AG04450 (cell line): ENCODE measurements at regions not wholly inside any gene's neighbourhood (a gene's known extent, or its start where the extent isn't known, plus 50 kb on each side); places are given as distances from the start of the nearest gene placed in this dataset.

Experiments used
- CTCF ChIA-PET: fragments of 300-600, 350-600 bp; formaldehyde crosslinking; extraction: SDS; loops from one replicate; lab custom pipeline; 2022; ENCODE audit warnings: antibody characterized with exemption, inconsistent platforms; lab: Charles Lee
- POLR2A ChIA-PET: fragments of 350-600 bp; formaldehyde crosslinking; extraction: SDS; loops from one replicate; lab custom pipeline; 2021; ENCODE audit warnings: antibody characterized with exemption, inconsistent platforms; lab: Yijun Ruan, JAX
- DNase-seq: peaks from one replicate; pipeline ENCODE4 v3.0.0-alpha.2; 2011; ENCODE audit warnings: low read depth, low spot score
- H3K27ac ChIP-seq: one replicate; pipeline ENCODE4 v1.5.1; 2012; ENCODE audit warnings: low read depth, low read length, control low read depth
- H3K27me3 ChIP-seq: one replicate; pipeline ENCODE4 v1.6.0; 2012; ENCODE audit warnings: low read length; ENCODE audit not compliant: control insufficient read depth, insufficient read depth
- H3K4me3 ChIP-seq: 2 replicates; pipeline ENCODE4 v1.5.1; 2011; ENCODE audit warnings: mild to moderate bottlenecking, low read depth, low read length, control low read depth
- H3K9me3 ChIP-seq: 2 replicates; pipeline ENCODE4 v1.5.1; 2012; ENCODE audit warnings: low read length; ENCODE audit not compliant: control insufficient read depth, insufficient read depth
- CTCF ChIP-seq: IDR thresholded peaks from 2 replicates; pipeline ENCODE4 v1.5.1; 2011; ENCODE audit warnings: low read depth, low read length, control low read depth, inconsistent platforms

GRCh38 chr21:38997051-38997842, 186.0 kb downstream of the PSMG1 start:
- Histone ChIP-seq H3K27ac (no peak overlapping the region), H3K9me3 (no peaks in the 10 kb centered on the region), H3K27me3 (no peaks in the 10 kb centered on the region), H3K4me3 (no peak overlapping the region)
- no peak for TF ChIP-seq CTCF
- ChIA-PET CTCF (no interaction called here), POLR2A (no interaction called here)
- DNase-seq: no peak

- no peaks in the 10 kb centered on the region for H3K9me3 ChIP-seq
- no peak for TF ChIP-seq CTCF
- POLR2A ChIA-PET: no interaction called here
- H3K4me3 ChIP-seq: no peak overlapping the region
- no peak overlapping the region for H3K27ac ChIP-seq
- H3K27me3 ChIP-seq: no peaks in the 10 kb centered on the region
- no peak for DNase-seq
- CTCF ChIA-PET: no interaction called here
Observed at GRCh38 chr21:38996355-38996754, 186.9 kb downstream of the PSMG1 start.

GRCh38 chr21:38995731-38996130, 187.5 kb downstream of the PSMG1 start:
- TF ChIP-seq CTCF: no peak
- POLR2A ChIA-PET: no interaction called here
- CTCF ChIA-PET: no interaction called here
- Histone ChIP-seq H3K27me3 (no peaks in the 10 kb centered on the region), H3K9me3 (no peaks in the 10 kb centered on the region), H3K4me3 (no peak overlapping the region), H3K27ac (no peak overlapping the region)
- DNase-seq: no peak

- ChIA-PET POLR2A (no interaction called here), CTCF (no interaction called here)
- Histone ChIP-seq H3K9me3 (no peaks in the 10 kb centered on the region), H3K27me3 (no peaks in the 10 kb centered on the region), H3K4me3 (no peak overlapping the region), H3K27ac (no peak overlapping the region)
- TF ChIP-seq CTCF: no peak
- DNase-seq: no peak
Observed at GRCh38 chr21:38995071-38995669, 188.1 kb downstream of the PSMG1 start.

- peak overlapping the region; percentile 31 for H3K27ac ChIP-seq
- POLR2A ChIA-PET: interaction anchor here (0.7 to 1.2 kb wide), 2 partner anchors 9 to 78 kb away, joined by 3 to 4 read pairs; no protein-coding TSS in a partner anchor
- H3K27me3 ChIP-seq: no peaks in the 10 kb centered on the region
- CTCF ChIA-PET: no interaction called here
- no peaks in the 10 kb centered on the region for H3K9me3 ChIP-seq
- TF ChIP-seq CTCF: no peak
- no peak for DNase-seq
- H3K4me3 ChIP-seq: no peak overlapping the region
Observed at GRCh38 chr21:38994042-38994441, 188.3 kb downstream of the ETS2 start.
